ACHN (cell line): ENCODE measurements at regions not wholly inside any gene's neighbourhood (a gene's known extent, or its start where the extent isn't known, plus 50 kb on each side); places are given as distances from the start of the nearest gene placed in this dataset.
A peak's percentile ranks its signal among the peaks of the same experiment; 100 is the strongest.
"Not testable (repeated sequence)": the region's sequence is repeated elsewhere in the genome, so short reads cannot be mapped to it uniquely, and the experiment has no call there.

Experiments used
- DNase-seq: peaks from one replicate; pipeline ENCODE4 v3.0.0-alpha.2; 2015
- in situ Hi-C: cut with HindIII; loops from 2 replicates; pipeline ENCODE4 v1.10.0; 2017; ENCODE audit warnings: low sequenced_read_pairs, low pct_ligation_motif_present, low pct_unique_long_range_greater_than_20kb

- in situ Hi-C loops = no loop called here
- no peak for DNase-seq
Measured at GRCh38 chr5:52255308-52255707, 532.4 kb upstream of the ITGA1 start.

DNA sequence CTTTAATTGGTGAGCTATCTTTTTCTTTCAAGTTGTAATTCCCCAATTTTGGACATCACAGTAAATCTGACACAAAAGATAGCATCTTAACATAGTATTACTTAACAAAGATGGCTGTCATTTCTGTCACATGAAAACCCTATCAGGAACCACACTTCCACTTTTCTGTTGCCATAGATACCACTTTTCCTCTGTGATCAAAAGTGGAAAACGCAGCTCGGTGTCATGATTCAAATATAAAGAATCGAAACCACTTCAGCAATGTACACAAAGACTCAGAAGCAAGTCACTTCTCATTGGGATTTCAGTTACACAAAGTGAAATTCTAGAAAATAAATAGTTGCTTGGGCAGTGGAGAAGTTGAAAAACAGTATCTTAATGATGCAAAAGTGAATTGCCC lies 524.9 kb upstream of the ITGA1 start:
- in situ Hi-C loops = no loop called here

GRCh38 chr5:52269401-52269800 lies 518.3 kb upstream of the ITGA1 start:
- DNase-seq = no peak

More for the DNA sequence above, 524.9 kb upstream of the ITGA1 start:
- DNase-seq = no peak

DNA sequence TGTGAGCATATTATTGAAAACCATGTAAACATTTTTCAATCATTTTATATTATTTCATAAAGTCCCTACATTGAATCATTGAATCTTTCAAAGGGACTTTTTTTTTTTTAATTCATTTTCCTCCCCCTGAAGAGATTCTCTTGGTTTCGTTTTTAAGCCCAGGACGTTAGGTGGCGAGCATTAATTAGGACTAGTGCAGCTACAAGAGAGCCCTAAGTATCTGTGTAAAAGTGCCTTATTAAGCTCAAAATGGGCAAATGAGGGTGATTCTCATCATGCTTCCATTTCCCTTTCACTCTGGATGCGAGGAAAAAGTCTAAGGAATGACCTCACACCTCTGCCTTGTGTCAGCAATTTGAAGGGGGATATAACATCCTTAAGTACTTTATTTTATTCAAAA lies 517.9 kb upstream of the ITGA1 start:
- DNase-seq = no peak
- in situ Hi-C loops = no loop called here

More at GRCh38 chr5:52269401-52269800, 518.3 kb upstream of the ITGA1 start:
- in situ Hi-C loops = no loop called here

GRCh38 chr5:52275639-52276038 lies 512.1 kb upstream of the ITGA1 start:
- no peak for DNase-seq
- in situ Hi-C loops = no loop called here

GRCh38 chr5:52277101-52277500 lies 510.6 kb upstream of the ITGA1 start:
- in situ Hi-C loops = no loop called here
- DNase-seq = no peak

DNA sequence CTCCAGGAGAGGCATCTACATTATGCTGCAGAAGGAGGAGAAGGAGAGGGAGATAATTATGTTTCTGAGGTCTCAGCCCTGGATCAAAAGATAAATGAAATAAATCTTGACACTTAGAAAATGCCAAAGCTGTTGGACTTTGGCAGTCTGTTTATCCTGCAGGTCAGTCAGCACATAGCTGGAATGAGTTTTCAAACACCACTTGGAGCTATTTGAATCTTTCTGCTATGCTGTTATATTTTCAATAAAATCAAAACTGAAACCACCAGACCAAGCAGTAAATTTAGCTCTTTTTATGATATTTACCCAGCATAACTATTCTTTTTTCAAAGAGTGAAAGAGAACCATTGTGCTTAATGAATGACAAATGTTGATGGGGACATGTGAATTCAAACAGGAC lies 505.1 kb upstream of the ITGA1 start:
- no peak for DNase-seq
- in situ Hi-C loops = no loop called here

DNA sequence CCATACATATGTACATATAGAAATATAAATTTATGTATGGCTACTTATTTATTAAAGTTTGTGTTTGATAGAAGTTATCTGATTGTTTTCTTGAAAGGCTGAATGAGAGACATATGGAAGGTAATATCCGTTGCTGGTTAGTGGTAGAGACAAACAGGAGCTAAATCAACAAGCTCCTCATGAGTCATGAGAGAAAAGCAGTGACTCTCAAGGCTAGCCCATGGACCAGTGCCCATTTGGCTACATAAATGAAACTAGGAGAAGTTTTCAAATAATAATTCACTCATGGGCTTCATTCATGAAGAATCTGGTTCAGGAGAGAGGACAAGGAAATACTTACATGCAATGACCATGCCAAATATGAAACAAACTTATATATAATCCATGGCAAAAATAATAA lies 504.5 kb upstream of the ITGA1 start:
- in situ Hi-C loops = no loop called here
- no peak for DNase-seq

- DNase-seq = no peak
- in situ Hi-C loops = no loop called here
Measured at GRCh38 chr5:52300703-52301372, 486.9 kb upstream of the ITGA1 start.

GRCh38 chr5:52304816-52305215 lies 482.9 kb upstream of the ITGA1 start:
- DNase-seq = not testable (repeated sequence)

GRCh38 chr5:52328220-52328806 lies 459.4 kb upstream of the ITGA1 start:
- in situ Hi-C loops = no loop called here
- DNase-seq = no peak

More at GRCh38 chr5:52304816-52305215, 482.9 kb upstream of the ITGA1 start:
- in situ Hi-C loops = not testable (repeated sequence)

- in situ Hi-C loops = no loop called here
- DNase-seq = no peak
Measured at GRCh38 chr5:52331725-52332124, 456.0 kb upstream of the ITGA1 start.

GRCh38 chr5:52334367-52334766 lies 453.3 kb upstream of the ITGA1 start:
- DNase-seq = no peak
- in situ Hi-C loops = no loop called here

DNA sequence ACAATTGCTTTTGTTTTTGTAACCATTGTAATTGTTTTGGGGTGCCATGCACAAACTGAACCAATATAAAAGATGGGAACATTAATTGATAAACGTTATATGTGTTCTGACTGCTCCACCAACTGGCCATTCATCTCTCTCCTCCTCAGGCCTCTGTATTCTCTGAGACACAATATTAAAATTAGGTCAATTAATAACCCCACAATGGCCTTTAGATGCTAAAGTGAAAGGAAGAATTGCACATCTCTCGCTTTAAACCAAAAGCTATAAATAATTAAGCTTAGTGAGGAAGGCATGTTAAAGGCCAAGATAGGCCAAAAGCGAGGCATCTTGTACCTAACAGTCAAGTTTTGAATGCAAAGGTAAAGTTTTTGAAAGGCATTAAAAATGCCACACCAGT lies 448.4 kb upstream of the ITGA1 start:
- in situ Hi-C loops = no loop called here
- DNase-seq = no peak

DNA sequence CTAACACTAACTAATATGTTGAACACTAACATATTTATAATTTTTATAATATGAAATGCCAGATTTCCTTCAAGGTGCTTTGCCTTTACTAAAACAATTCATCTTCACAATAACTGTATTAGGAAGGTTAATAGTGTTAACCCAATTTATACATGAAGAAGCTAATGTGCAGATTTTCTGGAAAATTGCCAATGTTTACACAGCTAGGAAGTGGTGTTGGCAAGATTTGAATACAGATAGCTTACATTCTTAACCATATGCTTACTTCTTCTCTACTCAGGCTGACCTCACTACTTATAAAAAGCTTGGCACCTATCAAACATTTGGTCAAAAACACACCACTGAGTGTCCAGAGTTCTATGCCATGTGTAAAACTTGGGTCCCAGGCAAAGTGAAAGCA lies 445.4 kb upstream of the ITGA1 start:
- DNase-seq = no peak
- in situ Hi-C loops = no loop called here

DNA sequence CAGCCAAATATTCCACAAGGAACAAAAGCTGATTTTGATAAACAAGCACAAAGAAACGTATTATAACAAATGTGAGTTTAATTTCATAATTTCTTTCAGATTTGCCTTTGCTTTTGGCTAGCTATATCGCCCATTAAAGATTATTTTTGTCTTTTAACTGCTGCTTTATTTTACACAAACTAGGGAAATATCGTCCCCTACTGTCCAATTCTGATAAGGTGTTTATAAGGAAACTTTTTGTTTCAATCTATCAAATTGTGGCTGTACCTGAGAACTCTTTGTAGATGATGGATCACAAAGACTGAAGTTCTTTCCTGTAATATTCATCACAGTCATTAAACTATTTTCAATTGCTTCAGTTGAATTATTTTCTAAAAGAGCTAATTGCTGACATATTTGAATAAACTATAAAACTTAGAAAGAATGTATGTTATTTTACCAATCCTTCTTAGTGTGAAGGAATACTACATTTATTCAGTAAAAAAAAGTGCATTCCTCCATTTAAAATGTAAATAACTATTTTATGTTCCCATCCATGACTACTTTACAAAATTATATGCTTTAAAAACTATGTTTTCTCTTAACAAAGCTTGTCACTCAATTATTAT lies 431.3 kb upstream of the ITGA1 start:
- DNase-seq = peak; percentile 27
- in situ Hi-C loops = no loop called here

GRCh38 chr5:52359261-52359660 lies 428.5 kb upstream of the ITGA1 start:
- in situ Hi-C loops = no loop called here

DNA sequence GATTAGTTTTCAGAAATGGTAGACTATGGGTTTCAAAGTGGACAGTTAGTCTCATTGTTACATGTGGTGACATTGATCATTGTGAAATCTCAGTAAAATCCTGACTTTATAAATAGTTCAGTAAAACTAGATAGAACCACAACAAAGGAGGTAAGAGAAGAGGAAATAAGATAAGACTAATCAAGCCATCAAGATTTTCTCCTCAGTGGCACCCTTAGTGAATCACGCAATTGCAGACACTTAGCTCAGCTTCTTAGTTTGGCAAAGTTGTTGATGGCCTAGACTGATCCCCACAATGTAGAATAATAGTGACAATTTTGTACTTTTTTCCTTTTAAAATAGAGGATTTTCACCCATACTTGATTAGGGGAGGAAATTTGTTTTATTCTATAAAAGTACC lies 426.7 kb upstream of the ITGA1 start:
- no peak for DNase-seq
- in situ Hi-C loops = no loop called here

More at GRCh38 chr5:52359261-52359660, 428.5 kb upstream of the ITGA1 start:
- DNase-seq = no peak

DNA sequence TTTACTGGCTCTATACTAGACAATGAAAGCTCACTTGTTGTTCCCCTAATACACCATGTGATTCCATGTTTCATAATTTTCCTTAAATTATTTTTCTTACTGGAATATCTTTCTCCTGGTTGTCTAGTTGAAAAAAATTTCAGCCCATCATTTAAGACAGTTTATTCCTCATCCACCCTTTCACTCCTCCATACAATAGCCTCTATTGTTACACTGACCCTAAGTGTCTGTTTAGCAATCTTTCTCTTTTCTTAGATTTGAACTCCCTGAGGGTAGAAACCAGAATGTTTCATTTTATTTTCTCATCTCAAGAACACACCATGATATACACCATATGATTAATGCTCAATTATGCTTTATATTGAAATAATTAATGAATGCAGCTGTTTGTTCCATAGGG lies 413.4 kb upstream of the ITGA1 start:
- in situ Hi-C loops = no loop called here
- no peak for DNase-seq

DNA sequence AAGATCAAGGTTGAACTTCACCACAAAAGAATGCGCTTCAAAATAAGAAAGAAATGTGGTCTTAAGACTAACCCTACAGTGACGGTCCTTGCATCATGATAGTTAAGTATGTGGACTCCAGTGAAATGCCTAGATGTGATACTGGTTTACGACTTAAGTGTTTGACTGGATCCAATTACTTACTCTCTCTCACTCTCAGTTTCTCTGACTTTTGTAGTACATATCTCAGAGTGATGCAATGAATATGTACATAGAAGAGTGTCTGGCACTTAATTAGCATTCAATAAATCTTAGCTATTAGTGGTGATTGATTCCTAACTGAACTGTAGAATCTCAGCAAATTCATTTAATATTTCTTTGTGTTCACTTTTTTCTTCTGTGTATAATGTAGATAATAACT lies 411.7 kb upstream of the ITGA1 start:
- in situ Hi-C loops = no loop called here
- DNase-seq = no peak
